ENCODE measurements at regions not wholly inside any gene's neighbourhood (a gene's known extent, or its start where the extent isn't known, plus 50 kb on each side); places are given as distances from the start of the nearest gene placed in this dataset.

GRCh38 chr6:51093871-51094270, 275.2 kb downstream of the TFAP2B start:
- TF ChIP-seq, protein P1, sequence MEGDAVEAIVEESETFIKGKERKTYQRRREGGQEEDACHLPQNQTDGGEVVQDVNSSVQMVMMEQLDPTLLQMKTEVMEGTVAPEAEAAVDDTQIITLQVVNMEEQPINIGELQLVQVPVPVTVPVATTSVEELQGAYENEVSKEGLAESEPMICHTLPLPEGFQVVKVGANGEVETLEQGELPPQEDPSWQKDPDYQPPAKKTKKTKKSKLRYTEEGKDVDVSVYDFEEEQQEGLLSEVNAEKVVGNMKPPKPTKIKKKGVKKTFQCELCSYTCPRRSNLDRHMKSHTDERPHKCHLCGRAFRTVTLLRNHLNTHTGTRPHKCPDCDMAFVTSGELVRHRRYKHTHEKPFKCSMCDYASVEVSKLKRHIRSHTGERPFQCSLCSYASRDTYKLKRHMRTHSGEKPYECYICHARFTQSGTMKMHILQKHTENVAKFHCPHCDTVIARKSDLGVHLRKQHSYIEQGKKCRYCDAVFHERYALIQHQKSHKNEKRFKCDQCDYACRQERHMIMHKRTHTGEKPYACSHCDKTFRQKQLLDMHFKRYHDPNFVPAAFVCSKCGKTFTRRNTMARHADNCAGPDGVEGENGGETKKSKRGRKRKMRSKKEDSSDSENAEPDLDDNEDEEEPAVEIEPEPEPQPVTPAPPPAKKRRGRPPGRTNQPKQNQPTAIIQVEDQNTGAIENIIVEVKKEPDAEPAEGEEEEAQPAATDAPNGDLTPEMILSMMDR (IDR thresholded peaks at IDR 0.05; ENCODE audit: insufficient read depth, low read length, poor library complexity, severe bottlenecking), result no peak
- no peak for TF ChIP-seq EZH2phosphoT487 (conservative IDR thresholded peaks at IDR 0.05; ENCODE audit: low read length)
